K562 (cell line): ENCODE measurements at regions not wholly inside any gene's neighbourhood (a gene's known extent, or its start where the extent isn't known, plus 50 kb on each side); places are given as distances from the start of the nearest gene placed in this dataset.

Source experiments
- ATAC-seq: fragments of 200-7000 bp; cut with Tn5 transposase; 3 replicates; pipeline ENCODE4 v1.9.1; 2020; ENCODE audit warnings: moderate library complexity
- BruUV-seq: library from RNA; stranded (reverse); fragments of 400-500 nt; replicated peaks from 2 replicates; lab custom pipeline; 2021; lab: Mats Ljungman, UMichigan
- CTCF ChIA-PET: fragments of 300-600 bp; formaldehyde crosslinking; extraction: SDS; loops from one replicate; lab custom pipeline; 2021; ENCODE audit warnings: low intra/inter-chr PET ratio; lab: Yijun Ruan, JAX
- POLR2A ChIA-PET: fragments of 300-600, 350-650 bp; sonication (Branson Sonifier 250); formaldehyde crosslinking; extraction: SDS; loops from one replicate; lab custom pipeline; 2021; ENCODE audit warnings: antibody characterized with exemption, inconsistent platforms; lab: Yijun Ruan, JAX
- DNase-seq, 4 experiments: peaks; one replicate each; pipeline versions ENCODE4 v3.0.0 to v3.0.0-alpha.2; 2011 to 2018; ENCODE audit warnings: low spot score in 3 of 4, mixed read lengths in 3 of 4; ENCODE audit errors: extremely low read depth in 1 of 4
- FAIRE-seq: peaks from 2 replicates; lab custom pipeline; 2011; peaks lifted over from hg19 to GRCh38; lab: Jason Lieb, UNC
- H2AFZ ChIP-seq: 2 replicates; pipeline ENCODE4 v1.6.0; 2011; ENCODE audit warnings: low read depth, low read length, control low read depth, inconsistent platforms
- H3K27ac ChIP-seq: fragments of 200-600 bp; 3 replicates; pipeline ENCODE4 v1.8.0; 2011; ENCODE audit warnings: low read depth, mild to moderate bottlenecking, control low read depth, inconsistent platforms, low read length, moderate library complexity, mixed read lengths; ENCODE audit errors: extremely low read depth
- H3K27me3 ChIP-seq, 2 experiments: fragments of 300-600 bp in 1 of 2; 2 replicates in 1 of 2; 3 replicates in 1 of 2; pipeline versions ENCODE4 v1.6.0 to v1.8.0; 2011; ENCODE audit warnings: inconsistent platforms in 2 of 2, low read length in 2 of 2, mild to moderate bottlenecking in 1 of 2, mixed read lengths in 1 of 2, moderate library complexity in 1 of 2; ENCODE audit not compliant: control insufficient read depth in 2 of 2, insufficient read depth in 2 of 2
- H3K36me3 ChIP-seq: fragments of 300-600 bp; 3 replicates; pipeline ENCODE4 v1.8.0; 2011; ENCODE audit warnings: mild to moderate bottlenecking, low read length, inconsistent platforms; ENCODE audit not compliant: control insufficient read depth, insufficient read depth
- H3K4me1 ChIP-seq, 2 experiments: fragments of 200-600 bp in 1 of 2; replicated peaks in 1 of 2; 2 replicates in 1 of 2; 3 replicates in 1 of 2; pipeline versions ENCODE4 v1.5.1 to v1.8.0; 2011; ENCODE audit warnings: inconsistent platforms in 2 of 2, low read length in 2 of 2, mild to moderate bottlenecking in 1 of 2, mixed read lengths in 1 of 2, moderate library complexity in 1 of 2; ENCODE audit not compliant: control insufficient read depth in 2 of 2, insufficient read depth in 2 of 2
- H3K4me2 ChIP-seq: 2 replicates; pipeline ENCODE4 v1.6.1; 2011; ENCODE audit warnings: low read length, control low read depth, inconsistent platforms, mixed read lengths; ENCODE audit not compliant: insufficient read depth
- H3K4me3 ChIP-seq: fragments of 200-600 bp; sonication (generic), shearing (Covaris generic); 2 replicates; pipeline ENCODE4 v1.5.1; 2016; ENCODE audit warnings: control low read depth, inconsistent platforms
- H3K79me2 ChIP-seq: fragments of 200-600 bp; 3 replicates; pipeline ENCODE4 v1.8.0; 2011; ENCODE audit warnings: low read length, inconsistent platforms; ENCODE audit not compliant: control insufficient read depth, insufficient read depth
- H3K9ac ChIP-seq, 2 experiments: 2 replicates each; pipeline versions ENCODE4 v1.6.0 to v1.6.1; 2011; ENCODE audit warnings: low read depth in 2 of 2, low read length in 2 of 2, control low read depth in 1 of 2, inconsistent platforms in 1 of 2, mild to moderate bottlenecking in 1 of 2, mixed read lengths in 1 of 2; ENCODE audit not compliant: insufficient read depth in 1 of 2
- H3K9me1 ChIP-seq: one replicate; pipeline ENCODE4 v1.6.0; 2011; ENCODE audit warnings: inconsistent platforms, mild to moderate bottlenecking, low read length, moderate library complexity; ENCODE audit not compliant: control insufficient read depth, insufficient read depth
- H3K9me3 ChIP-seq: replicated peaks from 2 replicates; pipeline ENCODE4 v1.5.1; 2011; ENCODE audit warnings: low read depth, low read length, inconsistent platforms; ENCODE audit not compliant: control insufficient read depth, insufficient read depth
- H4K20me1 ChIP-seq: replicated peaks from 2 replicates; pipeline ENCODE4 v1.6.1; 2011; ENCODE audit warnings: low read length, inconsistent platforms, mixed read lengths; ENCODE audit not compliant: control insufficient read depth, insufficient read depth
- CBX5 ChIP-seq: IDR thresholded peaks from 2 replicates; pipeline ENCODE4 v1.6.1; 2014; ENCODE audit warnings: low read depth, borderline replicate concordance
- COPS2 ChIP-seq: fragments of 450-650 bp; conservative IDR thresholded peaks from 2 replicates; pipeline ENCODE4 v1.6.1; 2016; ENCODE audit warnings: mild to moderate bottlenecking, moderate library complexity
- CXXC5 ChIP-seq: fragments of 250-450 bp; sonication (Bioruptor Pico); IDR thresholded peaks from 2 replicates; pipeline ENCODE4 v1.8.0; 2022; ENCODE audit warnings: inconsistent platforms, mild to moderate bottlenecking, moderate library complexity
- ELF4 ChIP-seq: fragments of 450-650 bp; formaldehyde crosslinking; IDR thresholded peaks from 2 replicates; pipeline ENCODE4 v1.4.0; 2022; ENCODE audit warnings: missing genetic modification characterization
- FOS ChIP-seq: IDR thresholded peaks from 3 replicates; pipeline ENCODE4 v1.6.1; 2011; ENCODE audit not compliant: insufficient read length; ENCODE audit errors: extremely low read depth
- GTF2B ChIP-seq: IDR thresholded peaks from 2 replicates; pipeline ENCODE4 v1.6.1; 2011; ENCODE audit not compliant: insufficient read length; ENCODE audit errors: extremely low read depth
- NR1H2 ChIP-seq: sonication (generic); formaldehyde crosslinking; IDR thresholded peaks from 2 replicates; pipeline ENCODE4 v1.4.0; 2020; ENCODE audit warnings: mild to moderate bottlenecking, missing genetic modification reagents
- RBM34 ChIP-seq: fragments of 200-400 bp; formaldehyde crosslinking; IDR thresholded peaks from 2 replicates; pipeline ENCODE4 v1.6.1; 2018; ENCODE audit warnings: low read length, borderline replicate concordance; ENCODE audit not compliant: insufficient read depth
- STAT5A ChIP-seq: IDR thresholded peaks from 2 replicates; pipeline ENCODE4 v1.6.1; 2012; ENCODE audit warnings: low read length, inconsistent platforms, borderline replicate concordance
- TBP ChIP-seq: optimal IDR thresholded peaks from 2 replicates; pipeline ENCODE3; 2011; ENCODE audit warnings: low read depth, low read length, improper control_type of control experiment
- TRIM24 ChIP-seq, 2 experiments: fragments of 450-650 bp; IDR thresholded peaks; 2 replicates each; pipeline ENCODE4 v1.6.1; 2016
- ZBTB12 ChIP-seq: fragments of 250-450 bp; sonication (Bioruptor Pico); IDR thresholded peaks from 2 replicates; pipeline ENCODE4 v1.4.0; 2020
- ZBTB9 ChIP-seq: fragments of 450-650 bp; formaldehyde crosslinking; IDR thresholded peaks from 2 replicates; pipeline ENCODE4 v1.4.0; 2020; ENCODE audit warnings: mild to moderate bottlenecking, moderate library complexity
- ZFP30 ChIP-seq: fragments of 250-450 bp; sonication (Bioruptor Pico); IDR thresholded peaks from 2 replicates; pipeline ENCODE4 v1.8.0; 2022; ENCODE audit warnings: moderate library complexity, mild to moderate bottlenecking, inconsistent platforms, borderline replicate concordance
- ZNF347 ChIP-seq: fragments of 450-650 bp; formaldehyde crosslinking; IDR thresholded peaks from 2 replicates; pipeline ENCODE4 v1.4.0; 2020; ENCODE audit warnings: low read depth, mild to moderate bottlenecking, moderate library complexity
- ZNF75A ChIP-seq: fragments of 450-650 bp; formaldehyde crosslinking; IDR thresholded peaks from 2 replicates; pipeline ENCODE4 v1.4.0; 2020; ENCODE audit warnings: mild to moderate bottlenecking
- WGBS: fragments of 100-300 bp; shearing (Covaris generic); methylation state at CpG from one replicate; pipeline ENCODE4 v1.1.6; 2016; ENCODE audit warnings: low coverage, mixed read lengths; ENCODE audit not compliant: insufficient coverage; ENCODE audit errors: missing lambda C conversion rate; 5-methylcytosine and 5-hydroxymethylcytosine counted together
- in situ Hi-C: fragments of 300-500 bp; cut with MboI; formaldehyde crosslinking; loops from 4 replicates; pipeline ENCODE4 v1.15.0; 2018; ENCODE audit warnings: inconsistent platforms, mixed read lengths
- intact Hi-C: fragments of 100-400 bp; cut with micrococcal nuclease; formaldehyde crosslinking; loops from 2 replicates; pipeline ENCODE4 v1.14.2; 2022
- TF ChIP-seq, protein P1 (sequence below): fragments of 450-650 bp; conservative IDR thresholded peaks from 2 replicates; pipeline ENCODE4 v1.6.1; 2016; ENCODE audit warnings: missing genetic modification characterization, low read depth, mild to moderate bottlenecking, control low read depth, missing compliant biosample characterization
- TF ChIP-seq, protein P2 (sequence below), 2 experiments: fragments of 450-650 bp in 1 of 2; sonication (generic) in 1 of 2; formaldehyde crosslinking in 1 of 2; IDR thresholded peaks in 1 of 2; conservative IDR thresholded peaks in 1 of 2; 2 replicates each; pipeline versions ENCODE4 v1.6.1 to v1.8.1; 2016 to 2023; ENCODE audit warnings: mild to moderate bottlenecking in 2 of 2, moderate library complexity in 2 of 2, inconsistent platforms in 1 of 2, missing genetic modification reagents in 1 of 2

- TF ChIP-seq ZNF347 (CRISPR knock-in tag) (no peak), TRIM24 (IDR thresholded peaks at IDR 0.05) (no peak), COPS2 (no peak), FOS (no peak), STAT5A (no peak), RBM34 (no peak)
- TF ChIP-seq, protein P1, sequence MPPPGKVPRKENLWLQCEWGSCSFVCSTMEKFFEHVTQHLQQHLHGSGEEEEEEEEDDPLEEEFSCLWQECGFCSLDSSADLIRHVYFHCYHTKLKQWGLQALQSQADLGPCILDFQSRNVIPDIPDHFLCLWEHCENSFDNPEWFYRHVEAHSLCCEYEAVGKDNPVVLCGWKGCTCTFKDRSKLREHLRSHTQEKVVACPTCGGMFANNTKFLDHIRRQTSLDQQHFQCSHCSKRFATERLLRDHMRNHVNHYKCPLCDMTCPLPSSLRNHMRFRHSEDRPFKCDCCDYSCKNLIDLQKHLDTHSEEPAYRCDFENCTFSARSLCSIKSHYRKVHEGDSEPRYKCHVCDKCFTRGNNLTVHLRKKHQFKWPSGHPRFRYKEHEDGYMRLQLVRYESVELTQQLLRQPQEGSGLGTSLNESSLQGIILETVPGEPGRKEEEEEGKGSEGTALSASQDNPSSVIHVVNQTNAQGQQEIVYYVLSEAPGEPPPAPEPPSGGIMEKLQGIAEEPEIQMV: no peak
Observed at GRCh38 chr6:92756912-92757311, 662.4 kb downstream of the EPHA7 start (continued).

GRCh38 chr6:92753956-92754355, 665.4 kb downstream of the EPHA7 start:
- H3K4me3 ChIP-seq: no peak overlapping the region
- ChIA-PET POLR2A (no interaction called here), CTCF (no interaction called here)
- no peaks in the 10 kb centered on the region for H3K9me1 ChIP-seq
- H3K4me2 ChIP-seq: no peak overlapping the region
- no peaks in the 10 kb centered on the region for H4K20me1 ChIP-seq
- H3K79me2 ChIP-seq: no peaks in the 10 kb centered on the region
- H3K9ac ChIP-seq: no peak overlapping the region
- no peaks in the 10 kb centered on the region for H3K4me1 ChIP-seq
- intact Hi-C loops: no loop called here
- 0% methylated on average over 4 of the region's 4 CpGs for WGBS
- no peak for DNase-seq
- in situ Hi-C loops: loop anchor here (5.0 kb wide), 1 partner anchor 317 kb away; no protein-coding TSS in a partner anchor
- H3K9me3 ChIP-seq: no peaks in the 10 kb centered on the region; the same call in 1 of the 2 replicates
- H3K27me3 ChIP-seq: no peaks in the 10 kb centered on the region
- no peak for ATAC-seq
- FAIRE-seq: no peak
- H3K27ac ChIP-seq: no peak overlapping the region
- H3K36me3 ChIP-seq: no peaks in the 10 kb centered on the region
- no peak overlapping the region for H2AFZ ChIP-seq
- BruUV-seq: no TSS peak
- TF ChIP-seq ZFP30: no peak
- TF ChIP-seq ELF4 (CRISPR knock-in tag): no peak
- TF ChIP-seq ZNF75A: no peak
- TF ChIP-seq ZBTB9: no peak
- TF ChIP-seq NR1H2 (CRISPR knock-in tag): no peak
- TF ChIP-seq, protein P2, sequence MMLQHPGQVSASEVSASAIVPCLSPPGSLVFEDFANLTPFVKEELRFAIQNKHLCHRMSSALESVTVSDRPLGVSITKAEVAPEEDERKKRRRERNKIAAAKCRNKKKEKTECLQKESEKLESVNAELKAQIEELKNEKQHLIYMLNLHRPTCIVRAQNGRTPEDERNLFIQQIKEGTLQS (IDR thresholded peaks at IDR 0.05): no peak
- TF ChIP-seq, protein P2 (CRISPR knock-in tag; conservative IDR thresholded peaks at IDR 0.05): no peak
- no peak for TF ChIP-seq CXXC5 (CRISPR knock-in tag)
- TF ChIP-seq TBP: no peak
- TF ChIP-seq ZBTB12: no peak
- no peak for TF ChIP-seq CBX5
- TF ChIP-seq GTF2B: no peak
